GM18867 (cell line): ENCODE measurements at regions not wholly inside any gene's neighbourhood (a gene's known extent, or its start where the extent isn't known, plus 50 kb on each side); places are given as distances from the start of the nearest gene placed in this dataset.

Experiments
- ATAC-seq: cut with Tn5 transposase; IDR thresholded peaks from one replicate; pipeline ENCODE4 v1.9.1; 2021; ENCODE audit warnings: mild to moderate bottlenecking, moderate library complexity; ENCODE audit not compliant: unreplicated experiment

- ATAC-seq = no peak
Observed at GRCh38 chr16:51409001-51409675, 258.1 kb upstream of the SALL1 start.

- peak; percentile 46 for ATAC-seq
Observed at GRCh38 chr16:51408357-51408756, 257.3 kb upstream of the SALL1 start.

- no peak for ATAC-seq
Observed at GRCh38 chr16:51407921-51408320, 256.9 kb upstream of the SALL1 start.

- peak; percentile 66 for ATAC-seq
Observed at GRCh38 chr16:51407199-51407598, 256.1 kb upstream of the SALL1 start.

GRCh38 chr16:51405361-51405760 is 254.3 kb upstream of the SALL1 start:
- ATAC-seq = no peak

GRCh38 chr16:51404386-51404785 is 253.3 kb upstream of the SALL1 start:
- no peak for ATAC-seq

- ATAC-seq = no peak
Observed at GRCh38 chr16:51402785-51403184, 251.7 kb upstream of the SALL1 start.

- ATAC-seq = no peak
Observed at GRCh38 chr16:51402298-51402697, 251.2 kb upstream of the SALL1 start.

- no peak for ATAC-seq
Observed at GRCh38 chr16:51401673-51402072, 250.6 kb upstream of the SALL1 start.

GRCh38 chr16:51399908-51400670 is 249.0 kb upstream of the SALL1 start:
- no peak for ATAC-seq

GRCh38 chr16:51394421-51394820 is 243.4 kb upstream of the SALL1 start:
- ATAC-seq = no peak

- ATAC-seq = no peak
Observed at GRCh38 chr16:51393381-51394005, 242.4 kb upstream of the SALL1 start.

GRCh38 chr16:51392521-51393187 is 241.6 kb upstream of the SALL1 start:
- ATAC-seq = no peak

GRCh38 chr16:51391798-51392511 is 240.9 kb upstream of the SALL1 start:
- no peak for ATAC-seq

GRCh38 chr16:51390877-51391276 is 239.8 kb upstream of the SALL1 start:
- no peak for ATAC-seq

GRCh38 chr16:51389881-51390280 is 238.8 kb upstream of the SALL1 start:
- no peak for ATAC-seq

- ATAC-seq = no peak
Observed at GRCh38 chr16:51388516-51388951, 237.5 kb upstream of the SALL1 start.

- ATAC-seq = no peak
Observed at GRCh38 chr16:51383909-51384308, 232.8 kb upstream of the SALL1 start.

GRCh38 chr16:51382940-51383339 is 231.9 kb upstream of the SALL1 start:
- no peak for ATAC-seq

- ATAC-seq = no peak
Observed at GRCh38 chr16:51382211-51382610, 231.1 kb upstream of the SALL1 start.

- ATAC-seq = no peak
Observed at GRCh38 chr16:51376080-51376479, 225.0 kb upstream of the SALL1 start.
